HEK293 (cell line): ENCODE measurements at regions not wholly inside any gene's neighbourhood (a gene's known extent, or its start where the extent isn't known, plus 50 kb on each side); places are given as distances from the start of the nearest gene placed in this dataset.

ENCODE experiments used
- CTCF ChIA-PET: fragments of 350-600 bp; formaldehyde crosslinking; extraction: SDS; loops from one replicate; lab custom pipeline; 2021; ENCODE audit warnings: antibody characterized with exemption; lab: Yijun Ruan, JAX
- POLR2A ChIA-PET: fragments of 300-600 bp; formaldehyde crosslinking; extraction: SDS; loops from one replicate; lab custom pipeline; 2020; ENCODE audit warnings: antibody characterized with exemption, inconsistent platforms; lab: Yijun Ruan, JAX
- H3K27ac ChIP-seq: fragments of 200-500 bp; sonication (Bioruptor generic); 2 replicates; pipeline ENCODE4 v1.5.1; 2014; ENCODE audit warnings: low read depth, low read length, control low read depth, inconsistent platforms; ENCODE audit errors: extremely low read depth
- H3K36me3 ChIP-seq, 2 experiments: fragments of 200-500 bp in 1 of 2; sonication (Bioruptor generic) in 1 of 2; 1 replicate in 1 of 2; 2 replicates in 1 of 2; pipeline ENCODE4 v1.5.1; 2014 to 2017; ENCODE audit warnings: inconsistent platforms in 2 of 2, low read length in 2 of 2; ENCODE audit not compliant: control insufficient read depth in 2 of 2, insufficient read depth in 1 of 2
- H3K4me1 ChIP-seq: fragments of 200-500 bp; sonication (Bioruptor generic); 2 replicates; pipeline ENCODE4 v1.5.1; 2014; ENCODE audit warnings: mild to moderate bottlenecking, low read length, inconsistent platforms; ENCODE audit not compliant: control insufficient read depth, insufficient read depth
- H3K4me3 ChIP-seq: 2 replicates; pipeline ENCODE4 v1.5.1; 2011; ENCODE audit warnings: low read depth, mild to moderate bottlenecking, control low read depth, low read length, moderate library complexity
- H3K9me3 ChIP-seq: fragments of 200-500 bp; sonication (Bioruptor generic); 2 replicates; pipeline ENCODE4 v1.5.1; 2014; ENCODE audit warnings: low read depth, low read length, inconsistent platforms; ENCODE audit not compliant: control insufficient read depth, insufficient read depth
- KLF7 ChIP-seq: fragments of 450-650 bp; formaldehyde crosslinking; IDR thresholded peaks from 2 replicates; pipeline ENCODE4 v1.5.1; 2016; ENCODE audit warnings: missing biosample characterization, missing genetic modification characterization, borderline replicate concordance
- RBAK ChIP-seq: fragments of 450-650 bp; formaldehyde crosslinking; IDR thresholded peaks from 2 replicates; pipeline ENCODE4 v1.5.1; 2016; ENCODE audit warnings: missing biosample characterization, missing genetic modification characterization
- ZBTB20 ChIP-seq: fragments of 450-650 bp; formaldehyde crosslinking; IDR thresholded peaks from 2 replicates; pipeline ENCODE4 v1.5.1; 2016; ENCODE audit warnings: missing biosample characterization, missing genetic modification characterization
- ZNF10 ChIP-seq: fragments of 450-650 bp; formaldehyde crosslinking; IDR thresholded peaks from 2 replicates; pipeline ENCODE4 v1.5.1; 2017; ENCODE audit warnings: missing biosample characterization, missing genetic modification characterization
- ZNF112 ChIP-seq: fragments of 450-650 bp; formaldehyde crosslinking; IDR thresholded peaks from 2 replicates; pipeline ENCODE4 v1.5.0; 2017; ENCODE audit warnings: missing biosample characterization, missing genetic modification characterization
- ZNF140 ChIP-seq: fragments of 450-650 bp; formaldehyde crosslinking; IDR thresholded peaks from 2 replicates; pipeline ENCODE4 v1.5.1; 2016; ENCODE audit warnings: missing biosample characterization, missing genetic modification characterization
- ZNF155 ChIP-seq: fragments of 450-650 bp; formaldehyde crosslinking; IDR thresholded peaks from 2 replicates; pipeline ENCODE4 v1.5.1; 2016; ENCODE audit warnings: missing biosample characterization, missing genetic modification characterization
- ZNF174 ChIP-seq: fragments of 450-650 bp; formaldehyde crosslinking; IDR thresholded peaks from 2 replicates; pipeline ENCODE4 v1.5.0; 2017; ENCODE audit warnings: missing biosample characterization, mild to moderate bottlenecking, missing genetic modification characterization
- ZNF23 ChIP-seq: fragments of 450-650 bp; formaldehyde crosslinking; IDR thresholded peaks from 2 replicates; pipeline ENCODE4 v1.5.1; 2016; ENCODE audit warnings: missing biosample characterization, missing genetic modification characterization, borderline replicate concordance
- ZNF26 ChIP-seq: fragments of 450-650 bp; formaldehyde crosslinking; IDR thresholded peaks from 2 replicates; pipeline ENCODE4 v1.5.1; 2016; ENCODE audit warnings: missing biosample characterization, missing genetic modification characterization
- ZNF302 ChIP-seq: fragments of 450-650 bp; formaldehyde crosslinking; IDR thresholded peaks from 2 replicates; pipeline ENCODE4 v1.5.1; 2016; ENCODE audit warnings: missing biosample characterization, missing genetic modification characterization, low read depth
- ZNF394 ChIP-seq: fragments of 450-650 bp; formaldehyde crosslinking; IDR thresholded peaks from 2 replicates; pipeline ENCODE4 v1.5.1; 2016; ENCODE audit warnings: missing biosample characterization, missing genetic modification characterization, mild to moderate bottlenecking, moderate library complexity, borderline replicate concordance
- ZNF416 ChIP-seq: fragments of 450-650 bp; formaldehyde crosslinking; IDR thresholded peaks from 2 replicates; pipeline ENCODE4 v1.5.1; 2016; ENCODE audit warnings: missing biosample characterization, missing genetic modification characterization
- ZNF548 ChIP-seq: fragments of 450-650 bp; formaldehyde crosslinking; IDR thresholded peaks from 2 replicates; pipeline ENCODE4 v1.5.1; 2016; ENCODE audit warnings: missing biosample characterization, missing genetic modification characterization
- ZNF747 ChIP-seq: fragments of 450-650 bp; formaldehyde crosslinking; IDR thresholded peaks from 2 replicates; pipeline ENCODE4 v1.5.1; 2016; ENCODE audit warnings: missing biosample characterization, missing genetic modification characterization
- ZNF768 ChIP-seq: fragments of 450-650 bp; formaldehyde crosslinking; IDR thresholded peaks from 2 replicates; pipeline ENCODE4 v1.5.1; 2018; ENCODE audit warnings: missing biosample characterization, mild to moderate bottlenecking, missing genetic modification characterization
- ZSCAN30 ChIP-seq: fragments of 450-650 bp; IDR thresholded peaks from 2 replicates; pipeline ENCODE4 v1.5.1; 2018; ENCODE audit warnings: missing biosample characterization, mild to moderate bottlenecking, missing genetic modification characterization, moderate library complexity
- TF ChIP-seq, protein P1 (sequence below): fragments of 450-650 bp; formaldehyde crosslinking; IDR thresholded peaks from 2 replicates; pipeline ENCODE4 v1.5.1; 2016; ENCODE audit warnings: missing biosample characterization, missing genetic modification characterization
- TF ChIP-seq, protein P2 (sequence below): fragments of 450-650 bp; formaldehyde crosslinking; conservative IDR thresholded peaks from 2 replicates; pipeline ENCODE4 v1.5.1; 2016; ENCODE audit warnings: low read depth, missing biosample characterization, missing genetic modification characterization
- TF ChIP-seq, protein P3 (sequence below): fragments of 450-650 bp; formaldehyde crosslinking; IDR thresholded peaks from 2 replicates; pipeline ENCODE4 v1.5.1; 2016; ENCODE audit warnings: missing biosample characterization, missing genetic modification characterization, borderline replicate concordance

DNA sequence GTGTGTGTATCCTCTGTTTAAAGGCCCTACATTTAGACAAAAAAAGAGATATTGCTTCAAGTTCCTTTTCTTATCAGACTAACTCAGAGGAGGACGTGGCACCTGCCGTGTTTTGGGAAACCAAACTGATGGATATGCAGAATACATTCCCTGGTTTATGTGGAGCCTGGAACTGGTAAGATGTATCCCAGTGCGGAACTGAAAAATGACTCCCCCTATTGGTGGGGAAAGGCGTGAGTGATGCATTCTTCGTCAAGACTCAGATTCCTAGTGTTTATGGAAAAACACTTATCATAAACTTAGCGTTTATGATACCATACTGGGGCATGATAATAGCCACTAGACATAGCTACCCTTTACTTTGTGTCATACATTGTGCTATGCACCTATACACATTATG lies 154.2 kb downstream of the ZNF326 start:
- POLR2A ChIA-PET = interaction anchor here (0.7 kb wide), 1 partner anchor 367 kb away, joined by 3 read pairs; no protein-coding TSS in a partner anchor
- CTCF ChIA-PET = interaction anchor here (0.6 kb wide), 1 partner anchor 10 kb away, joined by 3 read pairs; no protein-coding TSS in a partner anchor
- H3K27ac ChIP-seq = no peak overlapping the region
- TF ChIP-seq ZNF394 (no peak), ZSCAN30 (tag by site-specific recombination) (no peak), ZNF768 (tag by site-specific recombination) (no peak), ZBTB20 (tag by site-specific recombination) (no peak), ZNF174 (no peak), ZNF747 (no peak), ZNF155 (tag by site-specific recombination) (no peak), KLF7 (tag by site-specific recombination) (no peak), ZNF548 (no peak)
- TF ChIP-seq, protein P1, sequence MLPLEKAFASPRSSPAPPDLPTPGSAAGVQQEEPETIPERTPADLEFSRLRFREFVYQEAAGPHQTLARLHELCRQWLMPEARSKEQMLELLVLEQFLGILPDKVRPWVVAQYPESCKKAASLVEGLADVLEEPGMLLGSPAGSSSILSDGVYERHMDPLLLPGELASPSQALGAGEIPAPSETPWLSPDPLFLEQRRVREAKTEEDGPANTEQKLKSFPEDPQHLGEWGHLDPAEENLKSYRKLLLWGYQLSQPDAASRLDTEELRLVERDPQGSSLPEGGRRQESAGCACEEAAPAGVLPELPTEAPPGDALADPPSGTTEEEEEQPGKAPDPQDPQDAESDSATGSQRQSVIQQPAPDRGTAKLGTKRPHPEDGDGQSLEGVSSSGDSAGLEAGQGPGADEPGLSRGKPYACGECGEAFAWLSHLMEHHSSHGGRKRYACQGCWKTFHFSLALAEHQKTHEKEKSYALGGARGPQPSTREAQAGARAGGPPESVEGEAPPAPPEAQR = no peak
- TF ChIP-seq, all 188 proteins: peak for 0
- Histone ChIP-seq H3K4me3 (no peak overlapping the region), H3K4me1 (no peaks in the 10 kb centered on the region), H3K36me3 (no peaks in the 10 kb centered on the region), H3K9me3 (no peaks in the 10 kb centered on the region)

- Histone ChIP-seq H3K27ac (no peak overlapping the region), H3K36me3 (no peaks in the 10 kb centered on the region), H3K4me3 (no peak overlapping the region), H3K4me1 (no peaks in the 10 kb centered on the region), H3K9me3 (no peaks in the 10 kb centered on the region)
- POLR2A ChIA-PET = no interaction called here
- TF ChIP-seq ZNF302 (tag by site-specific recombination) (no peak), ZNF768 (tag by site-specific recombination) (no peak)
- CTCF ChIA-PET = interaction anchor here (1.3 to 2.0 kb wide), 2 partner anchors 13 to 28 kb away, joined by 3 to 7 read pairs; no protein-coding TSS in a partner anchor
These were observed 152.2 kb downstream of the ZNF326 start for GRCh38 chr1:90147093-90147492.

- H3K4me3 ChIP-seq = no peak overlapping the region
- H3K4me1 ChIP-seq = no peaks in the 10 kb centered on the region
- H3K9me3 ChIP-seq = no peaks in the 10 kb centered on the region
- ChIA-PET POLR2A (no interaction called here), CTCF (no interaction called here)
- TF ChIP-seq RBAK (tag by site-specific recombination) (no peak), ZNF26 (tag by site-specific recombination) (no peak), ZNF10 (tag by site-specific recombination) (no peak), ZNF112 (no peak), ZNF416 (no peak), ZNF140 (tag by site-specific recombination) (no peak), ZNF23 (tag by site-specific recombination) (no peak)
- TF ChIP-seq, protein P2, sequence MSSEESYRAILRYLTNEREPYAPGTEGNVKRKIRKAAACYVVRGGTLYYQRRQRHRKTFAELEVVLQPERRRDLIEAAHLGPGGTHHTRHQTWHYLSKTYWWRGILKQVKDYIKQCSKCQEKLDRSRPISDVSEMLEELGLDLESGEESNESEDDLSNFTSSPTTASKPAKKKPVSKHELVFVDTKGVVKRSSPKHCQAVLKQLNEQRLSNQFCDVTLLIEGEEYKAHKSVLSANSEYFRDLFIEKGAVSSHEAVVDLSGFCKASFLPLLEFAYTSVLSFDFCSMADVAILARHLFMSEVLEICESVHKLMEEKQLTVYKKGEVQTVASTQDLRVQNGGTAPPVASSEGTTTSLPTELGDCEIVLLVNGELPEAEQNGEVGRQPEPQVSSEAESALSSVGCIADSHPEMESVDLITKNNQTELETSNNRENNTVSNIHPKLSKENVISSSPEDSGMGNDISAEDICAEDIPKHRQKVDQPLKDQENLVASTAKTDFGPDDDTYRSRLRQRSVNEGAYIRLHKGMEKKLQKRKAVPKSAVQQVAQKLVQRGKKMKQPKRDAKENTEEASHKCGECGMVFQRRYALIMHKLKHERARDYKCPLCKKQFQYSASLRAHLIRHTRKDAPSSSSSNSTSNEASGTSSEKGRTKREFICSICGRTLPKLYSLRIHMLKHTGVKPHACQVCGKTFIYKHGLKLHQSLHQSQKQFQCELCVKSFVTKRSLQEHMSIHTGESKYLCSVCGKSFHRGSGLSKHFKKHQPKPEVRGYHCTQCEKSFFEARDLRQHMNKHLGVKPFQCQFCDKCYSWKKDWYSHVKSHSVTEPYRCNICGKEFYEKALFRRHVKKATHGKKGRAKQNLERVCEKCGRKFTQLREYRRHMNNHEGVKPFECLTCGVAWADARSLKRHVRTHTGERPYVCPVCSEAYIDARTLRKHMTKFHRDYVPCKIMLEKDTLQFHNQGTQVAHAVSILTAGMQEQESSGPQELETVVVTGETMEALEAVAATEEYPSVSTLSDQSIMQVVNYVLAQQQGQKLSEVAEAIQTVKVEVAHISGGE (tag by site-specific recombination) = no peak
- TF ChIP-seq, protein P3, sequence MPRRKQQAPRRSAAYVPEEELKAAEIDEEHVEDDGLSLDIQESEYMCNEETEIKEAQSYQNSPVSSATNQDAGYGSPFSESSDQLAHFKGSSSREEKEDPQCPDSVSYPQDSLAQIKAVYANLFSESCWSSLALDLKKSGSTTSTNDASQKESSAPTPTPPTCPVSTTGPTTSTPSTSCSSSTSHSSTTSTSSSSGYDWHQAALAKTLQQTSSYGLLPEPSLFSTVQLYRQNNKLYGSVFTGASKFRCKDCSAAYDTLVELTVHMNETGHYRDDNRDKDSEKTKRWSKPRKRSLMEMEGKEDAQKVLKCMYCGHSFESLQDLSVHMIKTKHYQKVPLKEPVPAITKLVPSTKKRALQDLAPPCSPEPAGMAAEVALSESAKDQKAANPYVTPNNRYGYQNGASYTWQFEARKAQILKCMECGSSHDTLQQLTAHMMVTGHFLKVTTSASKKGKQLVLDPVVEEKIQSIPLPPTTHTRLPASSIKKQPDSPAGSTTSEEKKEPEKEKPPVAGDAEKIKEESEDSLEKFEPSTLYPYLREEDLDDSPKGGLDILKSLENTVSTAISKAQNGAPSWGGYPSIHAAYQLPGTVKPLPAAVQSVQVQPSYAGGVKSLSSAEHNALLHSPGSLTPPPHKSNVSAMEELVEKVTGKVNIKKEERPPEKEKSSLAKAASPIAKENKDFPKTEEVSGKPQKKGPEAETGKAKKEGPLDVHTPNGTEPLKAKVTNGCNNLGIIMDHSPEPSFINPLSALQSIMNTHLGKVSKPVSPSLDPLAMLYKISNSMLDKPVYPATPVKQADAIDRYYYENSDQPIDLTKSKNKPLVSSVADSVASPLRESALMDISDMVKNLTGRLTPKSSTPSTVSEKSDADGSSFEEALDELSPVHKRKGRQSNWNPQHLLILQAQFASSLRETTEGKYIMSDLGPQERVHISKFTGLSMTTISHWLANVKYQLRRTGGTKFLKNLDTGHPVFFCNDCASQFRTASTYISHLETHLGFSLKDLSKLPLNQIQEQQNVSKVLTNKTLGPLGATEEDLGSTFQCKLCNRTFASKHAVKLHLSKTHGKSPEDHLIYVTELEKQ (tag by site-specific recombination) = no peak
- no peaks in the 10 kb centered on the region for H3K36me3 ChIP-seq
- H3K27ac ChIP-seq = no peak overlapping the region
These were observed 149.9 kb downstream of the ZNF326 start for GRCh38 chr1:90144820-90145219.
